Tibial nerve (tissue), 4 donors: ENCODE measurements at regions not wholly inside any gene's neighbourhood (a gene's known extent, or its start where the extent isn't known, plus 50 kb on each side); places are given as distances from the start of the nearest gene placed in this dataset.

Experiments
- CTCF ChIP-seq, 5 experiments: fragments of 200-600 bp in 3 of 5; fragments of 450-650 bp in 2 of 5; sonication (generic) in 3 of 5; IDR thresholded peaks; one replicate each; pipeline ENCODE4 v1.5.1; 2016 to 2019; ENCODE audit warnings: antibody characterized with exemption in 5 of 5, mild to moderate bottlenecking in 3 of 5, moderate library complexity in 2 of 5
- EP300 ChIP-seq, 2 donors: sonication (generic); formaldehyde crosslinking; IDR thresholded peaks; one replicate each; pipeline ENCODE4 v1.6.1; 2017; ENCODE audit warnings: antibody characterized with exemption in 2 of 2, mild to moderate bottlenecking in 1 of 2
- POLR2A ChIP-seq, 2 donors: fragments of 450-650 bp; IDR thresholded peaks; one replicate each; pipeline ENCODE4 v1.6.1; 2017; ENCODE audit warnings: antibody characterized with exemption in 2 of 2, mild to moderate bottlenecking in 2 of 2, moderate library complexity in 2 of 2

GRCh38 chr7:20010877-20011276 is 206.3 kb downstream of the MACC1 start:
- no peak for TF ChIP-seq CTCF (IDR thresholded peaks at IDR 0.05)
- TF ChIP-seq POLR2A (IDR thresholded peaks at IDR 0.05), result no peak
- no peak for TF ChIP-seq EP300 (IDR thresholded peaks at IDR 0.05)
